ENCODE measurements at regions not wholly inside any gene's neighbourhood (a gene's known extent, or its start where the extent isn't known, plus 50 kb on each side); places are given as distances from the start of the nearest gene placed in this dataset.

DNA sequence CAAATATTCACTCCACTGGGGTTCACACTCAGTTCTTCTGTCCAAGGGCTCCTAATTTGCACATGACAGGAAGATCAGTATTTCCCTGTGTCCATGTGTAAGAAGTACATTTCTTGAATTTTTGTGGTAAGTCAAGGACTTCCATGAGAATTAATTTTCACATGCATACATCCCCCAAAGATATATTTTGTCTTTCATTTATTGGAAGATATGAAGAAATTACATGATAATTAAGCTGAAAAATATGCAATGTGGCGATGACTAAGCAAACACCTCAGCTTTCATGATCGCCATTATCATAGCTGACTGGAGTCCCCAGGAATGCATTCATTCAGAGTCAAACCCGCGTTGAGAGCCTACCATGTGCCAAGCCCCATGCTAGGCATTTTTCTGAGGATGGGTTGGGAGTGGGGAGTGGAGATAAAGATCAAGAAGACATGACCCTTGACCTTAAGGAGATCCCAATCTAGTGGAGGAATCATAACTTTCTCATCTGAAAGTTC is 104.6 kb upstream of the F3 start:
- no peaks in the 10 kb centered on the region for H3K9me3 ChIP-seq (ENCODE audit: insufficient read depth, low read length)
- H3K4me3 ChIP-seq (ENCODE audit: insufficient read length, low read depth), result no peak overlapping the region
- no peaks in the 10 kb centered on the region for H3K36me3 ChIP-seq (ENCODE audit: insufficient read depth, insufficient read length, low read length)
- no peaks in the 10 kb centered on the region for H3K4me1 ChIP-seq (ENCODE audit: insufficient read depth, insufficient read length)
- DNase-seq (ENCODE audit: low read depth, low spot score), result no peak
- no peak overlapping the region for H3K9ac ChIP-seq (ENCODE audit: insufficient read length, low read depth)
- H3K27me3 ChIP-seq (ENCODE audit: insufficient read depth, insufficient read length), result no peaks in the 10 kb centered on the region
- TF ChIP-seq YY1 (IDR thresholded peaks at IDR 0.05; ENCODE audit: insufficient read depth, insufficient read length), result no peak
- no peak for TF ChIP-seq SUZ12 (IDR thresholded peaks at IDR 0.05; ENCODE audit: extremely low read depth, insufficient read depth, insufficient read length)
- no peak for TF ChIP-seq ZNF274 (IDR thresholded peaks at IDR 0.05; ENCODE audit: low read depth, low read length)

DNA sequence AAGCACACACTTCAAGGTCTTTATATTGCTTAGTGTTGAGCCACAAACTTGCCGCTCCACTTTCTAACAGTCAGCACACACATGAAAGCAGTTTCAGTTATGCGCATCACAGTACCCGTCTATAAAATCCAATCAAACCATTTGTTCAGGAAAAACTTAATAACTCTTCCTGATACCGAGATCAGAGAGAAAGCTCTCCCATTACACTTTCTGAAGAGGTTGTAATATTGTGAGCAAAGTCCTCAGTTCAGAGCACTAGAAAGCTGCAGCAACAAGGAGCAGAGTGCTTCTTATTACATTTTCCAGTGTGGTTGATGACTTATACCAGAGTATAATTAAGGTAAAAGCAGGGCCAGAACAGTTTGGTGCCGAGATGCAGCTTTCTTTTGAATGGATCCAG is 102.8 kb upstream of the F3 start:
- no peak overlapping the region for H3K4me3 ChIP-seq (ENCODE audit: insufficient read length, low read depth)
- no peak overlapping the region for H3K9ac ChIP-seq (ENCODE audit: insufficient read length, low read depth)
- no peak for DNase-seq (ENCODE audit: low read depth, low spot score)
- TF ChIP-seq ZNF274 (IDR thresholded peaks at IDR 0.05; ENCODE audit: low read depth, low read length) (no peak), SUZ12 (IDR thresholded peaks at IDR 0.05; ENCODE audit: extremely low read depth, insufficient read depth, insufficient read length) (no peak), YY1 (IDR thresholded peaks at IDR 0.05; ENCODE audit: insufficient read depth, insufficient read length) (no peak)
- no peaks in the 10 kb centered on the region for H3K4me1 ChIP-seq (ENCODE audit: insufficient read depth, insufficient read length)
- no peaks in the 10 kb centered on the region for H3K9me3 ChIP-seq (ENCODE audit: insufficient read depth, low read length)
- H3K27me3 ChIP-seq (ENCODE audit: insufficient read depth, insufficient read length), result no peaks in the 10 kb centered on the region
- H3K36me3 ChIP-seq (ENCODE audit: insufficient read depth, insufficient read length, low read length), result no peaks in the 10 kb centered on the region

DNA sequence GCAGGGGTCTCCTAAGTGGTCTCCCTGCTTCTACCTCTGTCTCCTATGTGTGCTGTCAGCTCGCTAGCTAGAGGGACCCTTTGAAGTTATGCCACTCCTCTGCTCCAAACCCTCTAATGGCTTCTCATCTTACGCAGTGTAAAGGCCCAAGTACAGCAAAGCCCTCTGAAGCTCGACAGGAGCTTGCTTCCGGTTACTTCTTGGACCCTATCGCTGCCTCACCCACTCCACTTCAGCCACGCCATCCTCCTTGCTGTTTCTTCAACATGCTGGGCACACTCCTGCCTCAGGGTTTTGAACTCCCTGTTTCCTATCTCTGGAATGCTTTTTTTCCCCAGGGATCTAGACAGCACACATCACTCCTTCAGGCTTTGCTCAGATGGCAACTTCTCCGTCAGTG is 102.3 kb upstream of the F3 start:
- TF ChIP-seq SUZ12 (IDR thresholded peaks at IDR 0.05; ENCODE audit: extremely low read depth, insufficient read depth, insufficient read length), result no peak
- no peak for TF ChIP-seq ZNF274 (IDR thresholded peaks at IDR 0.05; ENCODE audit: low read depth, low read length)
- no peak for TF ChIP-seq YY1 (IDR thresholded peaks at IDR 0.05; ENCODE audit: insufficient read depth, insufficient read length)
- Histone ChIP-seq H3K4me3 (ENCODE audit: insufficient read length, low read depth) (no peak overlapping the region), H3K9ac (ENCODE audit: insufficient read length, low read depth) (no peak overlapping the region), H3K36me3 (ENCODE audit: insufficient read depth, insufficient read length, low read length) (no peaks in the 10 kb centered on the region), H3K4me1 (ENCODE audit: insufficient read depth, insufficient read length) (no peaks in the 10 kb centered on the region), H3K27me3 (ENCODE audit: insufficient read depth, insufficient read length) (no peaks in the 10 kb centered on the region), H3K9me3 (ENCODE audit: insufficient read depth, low read length) (no peaks in the 10 kb centered on the region)
- no peak for DNase-seq (ENCODE audit: low read depth, low spot score)

DNA sequence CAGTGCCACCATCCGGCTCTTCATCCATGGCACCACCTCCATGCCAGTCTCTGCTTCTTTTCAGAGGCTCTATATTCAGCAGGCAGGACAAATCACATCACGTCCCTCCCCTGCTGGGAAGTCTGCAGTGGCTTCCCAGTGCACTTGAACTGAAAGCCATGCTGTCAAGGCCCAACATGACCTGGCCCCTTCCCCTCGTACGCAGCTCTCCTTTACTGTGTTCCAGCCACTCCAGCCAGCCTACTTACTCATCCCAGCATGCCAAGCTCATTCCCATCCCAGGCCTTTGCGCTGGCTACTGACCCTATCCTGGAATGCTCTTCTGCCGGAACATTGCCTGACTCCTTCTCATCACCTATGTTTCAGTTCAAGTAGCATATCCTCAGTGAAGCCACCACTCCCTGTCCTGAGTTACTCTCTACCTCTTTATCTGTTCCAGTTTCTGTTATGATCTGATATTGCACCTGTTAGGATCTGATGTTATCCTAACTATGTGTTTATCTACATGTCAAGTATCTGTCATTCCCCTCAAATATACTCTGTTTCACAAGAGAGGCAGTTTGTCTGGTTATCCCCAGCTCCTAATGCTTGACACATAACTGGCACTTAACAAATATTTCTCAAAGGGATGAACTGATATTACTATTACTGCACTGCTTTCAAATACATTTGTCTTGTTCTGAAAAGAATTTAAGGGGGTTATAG is 101.2 kb upstream of the F3 start:
- no peaks in the 10 kb centered on the region for H3K9me3 ChIP-seq (ENCODE audit: insufficient read depth, low read length)
- H3K4me3 ChIP-seq (ENCODE audit: insufficient read length, low read depth), result no peak overlapping the region
- H3K27me3 ChIP-seq (ENCODE audit: insufficient read depth, insufficient read length), result no peaks in the 10 kb centered on the region
- no peak overlapping the region for H3K9ac ChIP-seq (ENCODE audit: insufficient read length, low read depth)
- H3K36me3 ChIP-seq (ENCODE audit: insufficient read depth, insufficient read length, low read length), result no peaks in the 10 kb centered on the region
- H3K4me1 ChIP-seq (ENCODE audit: insufficient read depth, insufficient read length), result no peaks in the 10 kb centered on the region
- TF ChIP-seq ZNF274 (IDR thresholded peaks at IDR 0.05; ENCODE audit: low read depth, low read length), result no peak
- TF ChIP-seq YY1 (IDR thresholded peaks at IDR 0.05; ENCODE audit: insufficient read depth, insufficient read length), result no peak
- no peak for DNase-seq (ENCODE audit: low read depth, low spot score)

DNA sequence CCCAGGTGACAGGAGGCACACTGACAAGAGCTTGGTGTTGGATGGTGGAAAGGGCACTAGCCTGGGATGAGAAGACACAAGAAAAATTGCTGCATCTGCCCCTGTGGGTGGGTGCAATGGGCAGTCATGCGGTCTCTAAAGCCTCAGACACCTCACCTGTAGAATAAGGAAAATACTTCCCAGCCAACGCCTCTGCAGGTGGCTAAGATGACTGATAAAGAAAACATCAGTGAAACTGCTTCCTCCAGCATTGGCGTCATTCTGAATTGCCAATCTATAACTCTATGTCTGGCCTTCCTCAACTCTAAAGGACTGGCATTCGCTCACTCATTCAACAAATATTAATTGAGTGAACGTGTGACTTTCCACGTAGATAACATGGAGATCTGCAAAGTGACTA is 100.4 kb upstream of the F3 start:
- H3K9ac ChIP-seq (ENCODE audit: insufficient read length, low read depth), result no peak overlapping the region
- no peaks in the 10 kb centered on the region for H3K27me3 ChIP-seq (ENCODE audit: insufficient read depth, insufficient read length)
- no peaks in the 10 kb centered on the region for H3K36me3 ChIP-seq (ENCODE audit: insufficient read depth, insufficient read length, low read length)
- H3K4me3 ChIP-seq (ENCODE audit: insufficient read length, low read depth), result no peak overlapping the region
- H3K9me3 ChIP-seq (ENCODE audit: insufficient read depth, low read length), result no peaks in the 10 kb centered on the region
- no peak for DNase-seq (ENCODE audit: low read depth, low spot score)
- TF ChIP-seq ZNF274 (IDR thresholded peaks at IDR 0.05; ENCODE audit: low read depth, low read length) (no peak), YY1 (IDR thresholded peaks at IDR 0.05; ENCODE audit: insufficient read depth, insufficient read length) (no peak), SUZ12 (IDR thresholded peaks at IDR 0.05; ENCODE audit: extremely low read depth, insufficient read depth, insufficient read length) (no peak)
- H3K4me1 ChIP-seq (ENCODE audit: insufficient read depth, insufficient read length), result no peaks in the 10 kb centered on the region

DNA sequence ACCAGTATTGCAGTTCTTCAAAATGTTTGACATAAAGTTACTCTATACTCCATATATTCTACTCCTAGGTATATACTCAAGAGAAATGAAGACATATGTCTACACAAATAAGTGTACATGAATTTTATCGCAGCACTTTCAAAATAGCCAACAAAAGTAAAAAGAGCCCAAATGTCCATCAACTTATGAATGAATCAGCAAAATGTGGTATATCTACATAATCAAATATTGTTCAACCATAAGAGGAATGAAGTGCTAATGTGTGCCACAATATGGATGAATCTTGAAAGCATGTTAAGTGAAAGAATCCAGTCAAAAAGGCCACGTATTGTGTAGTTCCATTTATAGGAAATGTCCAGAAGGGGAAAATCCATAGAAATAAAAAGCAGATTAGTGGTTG is 98.6 kb upstream of the F3 start:
- H3K27me3 ChIP-seq (ENCODE audit: insufficient read depth, insufficient read length), result no peaks in the 10 kb centered on the region
- H3K9ac ChIP-seq (ENCODE audit: insufficient read length, low read depth), result no peak overlapping the region
- H3K9me3 ChIP-seq (ENCODE audit: insufficient read depth, low read length), result no peaks in the 10 kb centered on the region
- no peak for DNase-seq (ENCODE audit: low read depth, low spot score)
- no peaks in the 10 kb centered on the region for H3K36me3 ChIP-seq (ENCODE audit: insufficient read depth, insufficient read length, low read length)
- no peak overlapping the region for H3K4me3 ChIP-seq (ENCODE audit: insufficient read length, low read depth)
- no peak for TF ChIP-seq SUZ12 (IDR thresholded peaks at IDR 0.05; ENCODE audit: extremely low read depth, insufficient read depth, insufficient read length)
- no peak for TF ChIP-seq ZNF274 (IDR thresholded peaks at IDR 0.05; ENCODE audit: low read depth, low read length)
- no peak for TF ChIP-seq YY1 (IDR thresholded peaks at IDR 0.05; ENCODE audit: insufficient read depth, insufficient read length)
- H3K4me1 ChIP-seq (ENCODE audit: insufficient read depth, insufficient read length), result peaks cover 3% of the 10 kb centered on the region

DNA sequence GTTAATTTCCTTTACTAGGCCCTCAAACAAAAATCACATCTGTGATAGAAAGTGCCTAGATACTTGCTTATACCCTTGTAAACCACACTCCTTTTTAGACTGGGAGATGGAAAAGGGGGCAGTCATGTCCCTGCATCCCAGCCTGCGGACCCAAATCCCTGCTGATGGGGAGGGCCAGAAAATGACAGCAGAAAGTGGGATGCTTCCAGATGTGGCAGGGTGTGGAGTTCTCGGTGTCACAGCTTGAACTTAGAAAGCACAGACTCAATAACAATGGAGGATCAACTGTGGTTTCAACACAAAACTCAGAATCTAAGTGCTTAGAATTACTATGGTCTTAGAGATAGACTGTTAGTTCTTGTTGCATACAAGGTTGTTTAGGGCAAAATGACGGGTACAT is 95.6 kb upstream of the F3 start:
- no peak for DNase-seq (ENCODE audit: low read depth, low spot score)
- Histone ChIP-seq H3K36me3 (ENCODE audit: insufficient read depth, insufficient read length, low read length) (no peaks in the 10 kb centered on the region), H3K4me1 (ENCODE audit: insufficient read depth, insufficient read length) (peaks cover 3% of the 10 kb centered on the region), H3K9ac (ENCODE audit: insufficient read length, low read depth) (no peak overlapping the region), H3K4me3 (ENCODE audit: insufficient read length, low read depth) (no peak overlapping the region), H3K27me3 (ENCODE audit: insufficient read depth, insufficient read length) (no peaks in the 10 kb centered on the region), H3K9me3 (ENCODE audit: insufficient read depth, low read length) (no peaks in the 10 kb centered on the region; the same call in 1 of the 2 replicates)
- TF ChIP-seq SUZ12 (IDR thresholded peaks at IDR 0.05; ENCODE audit: extremely low read depth, insufficient read depth, insufficient read length) (no peak), ZNF274 (IDR thresholded peaks at IDR 0.05; ENCODE audit: low read depth, low read length) (no peak), YY1 (IDR thresholded peaks at IDR 0.05; ENCODE audit: insufficient read depth, insufficient read length) (no peak)
